DMS79 treated with DMSO at 0.1 percent for 48 hours (cell line): ENCODE measurements at regions not wholly inside any gene's neighbourhood (a gene's known extent, or its start where the extent isn't known, plus 50 kb on each side); places are given as distances from the start of the nearest gene placed in this dataset.

Source experiments
- DNase-seq: peaks from one replicate; lab custom pipeline; 2025; lab: John Stamatoyannopoulos, UW

- DNase-seq = no peak
Observed at GRCh38 chr1:190540366-190540765, 62.7 kb upstream of the BRINP3 start.

- DNase-seq = no peak
Observed at GRCh38 chr1:190551638-190552037, 74.0 kb upstream of the BRINP3 start.

DNA sequence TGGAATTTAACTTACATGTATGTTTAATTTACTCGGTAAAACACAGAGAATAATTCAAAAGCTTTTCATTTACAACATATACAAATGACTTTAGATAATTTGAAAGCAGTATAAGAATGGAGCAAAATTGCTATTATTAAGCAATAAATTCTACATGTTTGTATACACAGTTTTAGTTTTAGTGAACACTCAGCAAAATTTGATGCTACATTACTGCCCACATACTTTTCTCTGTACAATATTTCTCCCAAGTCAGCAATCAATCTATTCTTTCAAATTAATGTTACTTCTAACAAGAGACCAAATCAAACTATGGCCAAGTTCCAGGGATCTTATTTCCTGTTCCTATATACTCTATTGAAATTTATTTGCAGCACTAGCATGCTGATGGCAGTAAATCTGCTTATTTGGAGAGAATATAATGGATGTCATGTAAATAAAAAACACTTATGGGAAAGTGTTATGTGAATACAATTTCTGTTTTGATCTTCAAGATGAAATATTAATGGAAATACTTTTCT lies 82.6 kb upstream of the BRINP3 start:
- DNase-seq = no peak

DNA sequence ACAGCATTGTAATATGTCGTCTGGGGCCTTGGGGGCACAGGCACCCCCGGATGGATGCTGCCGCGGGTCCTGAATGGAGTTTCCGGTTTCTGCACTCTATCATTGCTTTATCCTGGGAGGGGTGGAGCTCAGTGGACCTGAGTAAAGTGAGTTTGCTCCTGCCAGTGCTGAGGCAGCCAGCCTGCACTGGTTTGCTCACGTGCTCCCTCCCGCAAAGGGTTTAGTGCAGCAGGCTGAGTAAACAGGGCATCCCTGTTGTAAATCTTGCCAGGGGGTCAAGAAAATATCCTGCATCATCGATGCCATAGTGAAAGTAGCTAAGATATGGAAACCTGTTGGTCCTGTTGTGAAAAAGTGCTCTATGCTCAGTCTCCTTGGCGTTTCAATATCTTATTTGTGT lies 85.6 kb upstream of the BRINP3 start:
- DNase-seq = no peak

GRCh38 chr1:190564117-190564516 lies 86.5 kb upstream of the BRINP3 start:
- no peak for DNase-seq

GRCh38 chr1:190578017-190578416 lies 100.4 kb upstream of the BRINP3 start:
- no peak for DNase-seq

DNA sequence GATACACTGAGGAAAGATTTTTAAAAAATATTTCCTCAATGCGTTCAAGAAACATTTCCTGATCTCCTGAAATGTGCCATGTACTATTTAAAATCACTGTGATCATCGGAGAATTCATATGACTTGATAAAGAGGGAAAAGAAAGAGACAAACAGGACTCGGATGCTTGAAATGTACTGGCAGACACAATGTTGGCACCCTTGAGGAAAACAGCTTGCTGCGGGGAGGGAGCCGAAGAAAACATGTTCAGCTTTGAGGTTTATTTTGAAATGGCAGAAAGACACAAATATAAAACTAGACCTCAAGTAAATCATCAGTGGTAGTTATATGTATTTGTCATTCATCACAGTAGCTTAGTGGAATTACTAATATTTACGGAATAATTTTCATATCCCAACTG lies 100.9 kb upstream of the BRINP3 start:
- DNase-seq = no peak

- DNase-seq = no peak
Observed at GRCh38 chr1:190579552-190580193, 102.0 kb upstream of the BRINP3 start.

DNA sequence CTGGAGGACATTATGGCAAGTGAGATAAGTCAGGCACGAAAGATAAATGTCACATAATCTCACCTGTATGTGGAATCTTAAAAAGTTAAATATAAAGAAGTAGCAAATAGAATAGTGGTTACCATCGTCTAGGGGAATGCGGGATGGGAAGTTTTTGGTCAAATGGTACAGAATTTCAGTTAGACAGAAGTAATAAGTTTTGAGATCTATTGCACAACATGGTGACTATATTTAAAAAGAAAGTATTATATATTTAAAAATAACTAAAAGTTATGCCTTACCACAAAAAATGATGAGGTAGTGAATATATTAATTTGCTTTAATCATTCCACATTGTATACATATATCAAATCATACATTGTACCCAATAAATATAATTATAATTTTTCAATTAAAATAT lies 106.2 kb upstream of the BRINP3 start:
- no peak for DNase-seq

DNA sequence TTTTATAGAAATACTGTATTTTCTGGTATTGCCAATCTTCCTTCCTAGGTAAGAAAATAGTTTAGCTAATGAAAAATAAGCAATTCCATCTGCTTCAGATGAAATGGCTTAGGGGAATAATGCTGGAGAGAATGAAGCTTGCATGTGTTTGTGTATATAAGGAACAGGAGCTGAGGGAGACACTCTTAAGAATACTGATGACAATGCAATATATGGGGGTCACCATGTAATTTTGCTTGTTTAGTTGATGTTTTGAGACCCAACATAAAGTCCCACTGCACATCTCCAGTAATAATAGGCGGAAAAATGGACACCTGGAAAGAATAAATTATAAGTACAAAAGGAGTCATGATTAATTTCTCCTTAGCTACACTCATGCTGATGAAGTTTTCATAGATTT lies 110.8 kb upstream of the BRINP3 start:
- no peak for DNase-seq

GRCh38 chr1:190595438-190595837 lies 117.8 kb upstream of the BRINP3 start:
- DNase-seq = no peak

DNA sequence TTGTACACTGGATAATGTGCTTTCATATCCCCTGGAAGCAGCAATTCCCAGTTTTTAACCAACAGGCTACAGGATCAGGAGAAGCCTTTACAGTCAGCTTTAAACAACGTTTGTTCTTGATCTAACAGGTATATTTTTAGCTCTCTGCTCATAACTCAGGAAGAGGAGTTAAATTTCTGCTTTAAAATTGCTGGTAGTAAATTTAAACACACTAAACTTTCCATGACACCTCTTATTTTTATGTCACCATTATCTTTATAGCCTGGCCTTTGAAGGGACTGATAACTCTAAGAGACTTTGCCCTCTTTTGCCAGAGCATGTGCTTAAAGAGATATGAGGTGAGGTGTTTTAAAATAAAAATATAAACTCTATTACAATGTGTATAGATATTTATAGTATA lies 119.6 kb upstream of the BRINP3 start:
- DNase-seq = no peak

- no peak for DNase-seq
Observed at GRCh38 chr1:190599670-190600069, 122.0 kb upstream of the BRINP3 start.

DNA sequence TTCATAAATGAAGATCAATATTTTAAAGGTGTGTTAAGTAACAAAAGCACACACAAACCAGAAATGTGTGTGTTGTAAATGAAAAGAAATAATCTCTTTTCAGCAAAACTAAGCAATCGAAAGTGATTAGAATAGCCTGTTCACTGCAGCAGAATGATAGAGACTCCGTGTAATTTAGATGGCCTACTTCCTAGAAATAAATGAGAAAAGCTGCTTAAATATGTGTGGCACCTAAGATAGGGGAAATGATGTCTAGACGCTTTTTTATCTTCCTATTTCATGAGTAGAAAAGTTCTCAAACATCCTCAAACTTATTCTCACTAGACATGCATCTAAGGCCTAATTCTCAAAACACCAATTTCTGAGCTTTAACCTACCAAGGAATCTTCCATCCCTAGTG lies 124.7 kb upstream of the BRINP3 start:
- DNase-seq = no peak

GRCh38 chr1:190608282-190608681 lies 130.6 kb upstream of the BRINP3 start:
- DNase-seq = no peak

DNA sequence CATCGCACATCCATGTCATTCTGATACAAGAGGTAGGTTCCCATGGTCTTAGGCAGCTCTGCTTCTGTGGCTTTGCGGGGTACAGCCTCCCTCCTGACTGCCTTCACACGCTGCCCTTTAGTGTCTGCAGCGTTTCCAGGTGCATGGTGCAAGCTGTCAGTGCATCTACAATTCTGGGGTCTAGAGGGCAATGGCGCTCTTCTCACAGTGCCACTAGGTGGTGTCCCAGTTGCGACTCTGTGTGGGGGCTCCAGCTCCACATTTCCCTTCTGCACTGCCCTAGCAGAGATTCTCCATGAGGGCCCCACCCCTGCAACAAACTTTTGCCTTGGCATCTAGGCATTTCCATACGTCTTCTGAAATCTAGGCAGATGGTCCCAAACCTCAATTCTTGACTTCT lies 138.2 kb upstream of the BRINP3 start:
- no peak for DNase-seq

DNA sequence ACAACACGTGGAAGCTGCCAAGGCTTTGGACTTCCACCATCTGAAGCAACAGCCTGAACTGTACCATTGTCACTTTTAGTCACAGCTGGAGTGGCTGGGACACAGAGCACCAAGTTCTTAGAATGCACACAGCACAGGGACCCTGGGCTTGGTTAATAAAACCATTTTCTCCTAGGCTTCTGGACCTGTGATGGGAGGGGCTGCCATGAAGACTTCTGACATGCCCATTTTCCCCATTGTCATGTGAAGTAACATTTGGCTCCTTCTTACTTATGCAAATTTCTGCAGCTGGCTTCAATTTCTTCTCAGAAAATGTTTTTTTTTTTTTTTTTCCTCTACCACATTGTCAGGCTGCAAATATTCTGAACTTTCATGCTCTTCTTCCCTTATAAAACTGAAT lies 138.6 kb upstream of the BRINP3 start:
- no peak for DNase-seq

GRCh38 chr1:190619724-190620123 lies 142.1 kb upstream of the BRINP3 start:
- DNase-seq = no peak

- no peak for DNase-seq
Observed at GRCh38 chr1:190633488-190633887, 155.8 kb upstream of the BRINP3 start.

- DNase-seq = no peak
Observed at GRCh38 chr1:190634134-190634533, 156.5 kb upstream of the BRINP3 start.

DNA sequence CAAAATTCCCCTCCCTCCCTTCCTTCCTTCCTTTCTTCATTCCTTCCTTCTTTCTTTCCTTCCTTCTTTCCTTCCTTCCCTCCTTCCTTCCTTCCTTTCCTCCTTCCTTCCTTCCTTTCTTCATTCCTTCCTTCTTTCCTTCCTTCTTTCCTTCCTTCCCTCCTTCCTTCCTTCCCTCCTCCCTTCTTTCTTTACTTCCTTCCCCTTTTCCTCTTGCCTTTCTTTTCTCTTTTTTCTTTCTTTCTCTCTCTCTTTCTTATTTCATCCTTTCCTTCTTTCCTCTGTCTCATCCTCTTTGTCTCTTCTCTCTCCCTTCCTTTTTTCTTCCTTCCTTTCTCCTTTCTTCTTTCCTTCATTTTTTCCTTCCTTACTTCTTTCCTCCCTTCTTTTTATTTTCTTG lies 171.9 kb upstream of the BRINP3 start:
- DNase-seq = no peak

DNA sequence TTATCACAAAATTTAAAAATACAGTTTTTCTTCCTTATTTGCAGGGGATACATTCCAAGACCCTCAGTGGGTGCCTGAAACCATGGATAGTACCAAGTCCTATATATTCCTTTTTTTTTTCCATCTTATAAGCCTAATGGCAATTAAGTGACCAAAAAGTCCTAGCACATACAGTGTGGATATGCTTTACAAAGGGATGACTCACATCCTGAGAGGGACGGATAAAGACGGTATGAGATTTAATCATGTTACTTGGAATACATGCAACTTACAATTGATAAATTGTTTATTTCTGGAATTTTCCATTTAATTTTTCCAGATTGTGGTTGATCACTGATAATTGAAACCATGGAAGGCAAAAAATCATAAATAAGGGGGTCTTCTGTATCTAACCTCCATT lies 181.2 kb upstream of the BRINP3 start:
- no peak for DNase-seq

- DNase-seq = no peak
Observed at GRCh38 chr1:190663962-190664361, 186.3 kb upstream of the BRINP3 start.

- DNase-seq = no peak
Observed at GRCh38 chr1:190665045-190665444, 187.4 kb upstream of the BRINP3 start.

DNA sequence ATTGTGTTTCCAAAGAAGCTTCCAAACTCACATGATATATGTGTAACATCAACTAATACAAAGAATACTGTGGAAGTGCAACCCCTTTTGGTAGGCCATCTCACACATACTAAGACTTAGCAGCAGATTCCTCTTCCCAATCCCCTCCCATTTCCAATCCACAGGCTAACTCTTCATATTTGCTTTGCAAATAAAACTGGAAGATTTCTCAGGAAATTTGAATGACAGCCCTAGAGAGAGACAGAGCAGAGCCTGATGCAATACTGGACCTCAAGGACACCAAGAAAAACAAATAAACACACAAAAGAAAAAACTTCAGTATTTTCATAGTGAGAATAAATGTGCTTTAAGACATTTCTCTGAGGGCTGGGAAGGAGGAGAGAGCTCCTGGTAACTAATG lies 190.2 kb upstream of the BRINP3 start:
- DNase-seq = no peak
